IPS-15b (cell line): ENCODE measurements at regions not wholly inside any gene's neighbourhood (a gene's known extent, or its start where the extent isn't known, plus 50 kb on each side); places are given as distances from the start of the nearest gene placed in this dataset.
"Not testable (repeated sequence)": the region's sequence is repeated elsewhere in the genome, so short reads cannot be mapped to it uniquely, and the experiment has no call there.

Source experiments
- H3K27me3 ChIP-seq: one replicate; pipeline ENCODE4 v1.6.1; 2013; ENCODE audit warnings: low read length; ENCODE audit not compliant: control insufficient read depth, insufficient read depth
- H3K36me3 ChIP-seq: one replicate; pipeline ENCODE4 v1.6.1; 2013; ENCODE audit warnings: low read length; ENCODE audit not compliant: control insufficient read depth, insufficient read depth
- H3K4me1 ChIP-seq: one replicate; pipeline ENCODE4 v1.6.1; 2013; ENCODE audit warnings: mild to moderate bottlenecking, low read length; ENCODE audit not compliant: control insufficient read depth, insufficient read depth
- H3K4me3 ChIP-seq: one replicate; pipeline ENCODE4 v1.5.1; 2013; ENCODE audit warnings: low read depth, low read length
- H3K9ac ChIP-seq: one replicate; pipeline ENCODE4 v1.6.1; 2013; ENCODE audit warnings: low read depth, mild to moderate bottlenecking, low read length
- H3K9me3 ChIP-seq: one replicate; pipeline ENCODE4 v1.6.1; 2013; ENCODE audit warnings: mild to moderate bottlenecking, low read length; ENCODE audit not compliant: control insufficient read depth, insufficient read depth

DNA sequence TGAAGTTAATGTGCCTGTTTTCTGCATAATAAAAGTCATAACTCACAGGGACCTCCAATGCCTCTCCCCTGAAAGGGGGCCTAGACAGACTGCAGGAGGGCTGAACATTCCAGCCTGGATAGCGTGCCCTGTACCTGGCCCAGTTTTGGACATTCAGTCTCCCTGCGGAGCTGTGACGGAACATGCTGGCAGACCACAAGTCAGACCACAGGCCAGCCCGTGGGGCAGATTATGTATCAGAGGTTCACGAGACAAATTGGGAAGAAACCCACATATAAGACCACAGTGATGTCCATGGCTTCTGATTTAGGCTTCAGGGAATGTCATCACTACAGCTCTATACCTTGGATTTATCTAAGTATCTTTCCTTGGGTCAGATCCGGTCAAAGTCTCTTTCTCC is 151.5 kb upstream of the POU3F1 start:
- Histone ChIP-seq H3K9ac (no peak overlapping the region), H3K4me1 (no peaks in the 10 kb centered on the region), H3K4me3 (no peak overlapping the region), H3K27me3 (no peaks in the 10 kb centered on the region), H3K36me3 (no peaks in the 10 kb centered on the region), H3K9me3 (no peaks in the 10 kb centered on the region)

DNA sequence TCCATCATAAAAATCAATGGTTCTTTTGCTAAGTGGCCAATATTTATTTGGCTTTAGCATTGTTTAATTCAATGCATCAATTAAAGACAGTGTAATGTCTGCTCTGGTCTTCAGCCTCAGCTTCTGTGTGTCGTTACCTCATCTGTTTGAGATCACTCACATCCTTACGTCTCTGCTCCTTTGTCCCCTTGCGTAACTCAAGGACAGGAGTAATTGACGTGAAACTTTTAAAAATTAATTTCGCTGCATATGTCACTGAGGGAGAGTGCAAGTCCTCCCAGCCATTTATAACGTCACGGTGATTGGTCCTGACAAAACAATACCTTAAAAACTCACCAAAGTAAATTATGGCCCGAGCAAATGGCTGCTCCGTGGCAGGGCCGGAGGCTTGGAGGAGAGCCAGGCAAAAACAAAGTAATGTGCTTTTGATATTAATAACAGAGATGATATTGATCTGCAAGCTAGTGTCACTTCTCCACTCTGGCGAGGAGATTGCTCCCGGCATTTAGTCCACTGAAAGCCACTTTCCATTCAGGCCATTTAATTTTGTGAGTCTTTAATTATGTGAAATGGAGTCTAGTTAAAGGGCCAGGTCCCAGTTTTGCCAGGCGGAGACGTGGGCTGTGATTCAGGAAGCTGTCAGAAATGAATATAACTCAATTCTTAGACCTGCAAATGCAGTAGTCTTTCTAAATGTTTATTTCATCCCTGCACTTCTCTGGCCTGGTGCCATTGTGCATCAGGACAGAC is 150.9 kb upstream of the POU3F1 start:
- Histone ChIP-seq H3K4me1 (no peaks in the 10 kb centered on the region), H3K9ac (no peak overlapping the region), H3K27me3 (no peaks in the 10 kb centered on the region), H3K4me3 (no peak overlapping the region), H3K36me3 (no peaks in the 10 kb centered on the region), H3K9me3 (no peaks in the 10 kb centered on the region)

DNA sequence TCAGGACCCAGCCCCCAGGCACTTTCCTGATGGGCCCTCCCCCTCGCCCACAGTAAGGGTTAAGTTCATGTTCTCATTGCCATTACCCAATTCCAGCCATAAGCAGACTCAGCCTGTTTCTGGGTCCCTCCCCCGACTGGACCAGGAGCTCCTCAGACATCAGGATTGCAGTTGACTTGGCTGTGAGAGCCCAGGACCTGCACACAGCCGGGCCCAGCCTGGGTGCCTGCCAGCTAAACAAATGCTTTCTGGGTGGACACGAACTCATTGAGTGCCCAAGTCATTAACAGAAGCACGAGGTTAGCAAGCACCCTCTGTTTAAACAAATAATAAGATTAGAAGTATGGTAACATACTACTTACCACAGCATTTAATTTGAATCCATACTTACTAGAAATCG is 147.9 kb upstream of the POU3F1 start:
- H3K27me3 ChIP-seq, result no peaks in the 10 kb centered on the region
- no peak overlapping the region for H3K9ac ChIP-seq
- H3K36me3 ChIP-seq, result no peaks in the 10 kb centered on the region
- no peak overlapping the region for H3K4me3 ChIP-seq
- no peaks in the 10 kb centered on the region for H3K9me3 ChIP-seq
- no peaks in the 10 kb centered on the region for H3K4me1 ChIP-seq

DNA sequence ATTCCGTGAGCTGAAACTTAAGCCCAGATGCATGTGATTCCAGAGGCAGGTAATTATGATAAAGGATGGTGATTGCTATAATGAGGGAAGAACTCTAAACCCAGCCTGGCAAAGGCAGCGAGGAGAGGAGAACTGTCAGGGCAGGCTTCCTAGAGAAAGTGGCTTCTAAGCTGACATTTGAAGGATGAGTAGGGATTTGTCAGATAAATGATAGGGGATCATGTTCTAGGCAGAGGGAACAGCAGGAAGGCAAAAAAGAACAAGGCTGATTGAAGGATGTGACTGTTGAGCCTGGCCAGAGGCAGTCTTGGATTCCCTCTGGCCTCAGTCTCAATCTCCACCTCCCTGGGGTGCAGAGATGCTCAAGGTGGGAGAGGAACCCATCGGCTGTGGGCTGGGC is 146.4 kb upstream of the POU3F1 start:
- Histone ChIP-seq H3K9ac (no peak overlapping the region), H3K27me3 (no peaks in the 10 kb centered on the region), H3K4me3 (no peak overlapping the region), H3K36me3 (no peaks in the 10 kb centered on the region), H3K9me3 (no peaks in the 10 kb centered on the region), H3K4me1 (no peaks in the 10 kb centered on the region)

DNA sequence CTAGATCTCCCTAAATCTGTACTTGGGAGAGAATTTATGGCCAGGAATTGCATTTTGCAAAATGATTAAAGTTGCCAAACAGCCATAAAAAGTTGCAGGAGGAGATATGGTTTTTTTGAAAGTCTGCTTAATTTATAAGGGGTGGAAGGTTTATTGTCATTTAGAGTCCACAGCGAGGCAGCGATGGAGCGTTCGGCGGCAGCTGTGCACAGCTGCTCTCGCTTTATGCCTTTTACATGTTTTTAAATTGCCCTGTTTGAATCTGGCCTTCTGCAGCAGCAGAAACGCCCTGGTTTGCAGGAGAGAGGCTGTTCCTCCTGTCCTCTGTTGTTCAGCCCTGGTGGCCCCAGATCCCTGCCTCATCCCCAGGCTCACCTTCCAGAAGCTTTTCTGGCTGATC is 144.9 kb upstream of the POU3F1 start:
- Histone ChIP-seq H3K9ac (no peak overlapping the region), H3K36me3 (no peaks in the 10 kb centered on the region), H3K4me3 (no peak overlapping the region), H3K27me3 (no peaks in the 10 kb centered on the region), H3K9me3 (no peaks in the 10 kb centered on the region), H3K4me1 (no peaks in the 10 kb centered on the region)

DNA sequence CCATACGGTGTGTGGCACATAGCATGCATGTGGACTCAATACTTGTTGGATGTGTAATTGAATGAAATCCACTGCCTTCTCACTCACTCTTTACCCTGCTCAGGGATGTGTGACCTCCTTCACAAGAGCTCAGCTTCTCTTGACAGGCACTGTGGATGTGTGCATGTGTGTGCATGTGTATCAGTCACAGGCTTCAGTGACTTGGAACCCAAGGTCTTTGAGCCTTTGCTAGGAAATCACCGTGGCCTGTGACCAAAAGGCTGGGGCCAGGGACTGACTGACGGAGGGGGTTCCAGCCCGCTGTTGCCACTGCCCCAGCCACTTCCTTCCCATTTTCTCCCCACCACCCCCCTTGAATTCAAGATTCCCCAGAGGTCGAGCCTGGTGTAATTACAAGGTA is 144.4 kb upstream of the POU3F1 start:
- Histone ChIP-seq H3K9me3 (no peaks in the 10 kb centered on the region), H3K36me3 (no peaks in the 10 kb centered on the region), H3K27me3 (no peaks in the 10 kb centered on the region), H3K4me3 (no peak overlapping the region), H3K9ac (no peak overlapping the region), H3K4me1 (no peaks in the 10 kb centered on the region)

DNA sequence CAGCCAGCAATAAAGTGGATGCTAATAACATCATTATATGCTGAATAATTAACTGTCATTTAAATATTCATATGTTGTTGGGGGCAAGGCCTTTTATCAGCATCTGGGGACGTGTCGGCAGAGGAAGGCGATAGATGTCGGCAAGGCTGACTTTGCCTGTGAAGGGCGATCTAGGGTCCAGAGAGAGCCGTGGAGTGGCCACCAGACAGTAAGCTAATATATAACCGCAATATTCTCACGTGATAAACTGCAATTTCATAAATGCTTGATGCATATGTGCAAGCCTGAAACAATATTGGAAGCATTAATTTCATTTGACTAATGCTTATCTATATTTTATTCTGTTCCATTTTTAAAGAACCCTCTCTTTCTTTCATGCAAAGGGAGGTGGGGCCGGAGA is 141.0 kb upstream of the POU3F1 start:
- Histone ChIP-seq H3K4me3 (no peak overlapping the region), H3K4me1 (peaks cover 8% of the 10 kb centered on the region), H3K27me3 (no peaks in the 10 kb centered on the region), H3K9me3 (no peaks in the 10 kb centered on the region), H3K9ac (no peak overlapping the region), H3K36me3 (no peaks in the 10 kb centered on the region)

DNA sequence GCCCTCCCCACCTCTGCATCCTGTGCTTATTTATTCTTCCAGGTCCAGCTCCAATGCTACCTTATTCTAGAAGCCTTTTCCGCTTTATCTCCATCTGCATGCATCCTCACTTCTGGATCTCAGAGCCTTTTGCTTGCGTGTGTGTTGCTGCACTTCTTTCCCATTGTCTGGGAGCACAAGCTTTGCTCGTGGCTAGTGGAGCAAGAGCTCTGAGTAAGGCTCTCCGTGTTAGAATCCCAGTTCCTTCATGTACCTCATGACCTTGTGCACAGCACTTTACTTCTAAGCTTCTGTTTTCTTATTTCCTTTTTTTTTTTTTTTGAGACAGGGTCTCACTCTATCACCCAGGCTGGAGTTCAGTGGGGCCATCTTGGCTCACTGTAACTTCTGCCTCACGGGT is 140.0 kb upstream of the POU3F1 start:
- Histone ChIP-seq H3K27me3 (no peaks in the 10 kb centered on the region), H3K9me3 (no peaks in the 10 kb centered on the region), H3K36me3 (no peaks in the 10 kb centered on the region)

DNA sequence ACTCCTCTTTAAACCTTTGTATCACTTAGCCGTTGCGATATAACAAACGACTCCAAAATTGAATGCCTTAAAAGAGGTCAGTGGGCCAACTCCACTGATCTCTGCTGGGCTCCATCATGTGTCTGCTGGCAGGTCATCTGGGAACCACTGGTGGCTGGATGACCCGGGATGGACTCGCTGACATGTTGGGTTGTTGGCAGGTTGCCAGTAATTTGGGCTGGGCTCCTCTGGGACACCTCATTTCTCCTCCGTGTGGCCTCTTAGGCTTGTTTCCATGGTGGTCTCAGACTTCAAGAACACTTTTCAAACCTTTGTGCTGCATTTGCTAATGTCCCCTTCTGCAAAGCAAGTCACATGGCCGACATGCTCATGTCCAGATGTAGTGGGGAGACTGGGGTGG is 139.3 kb upstream of the POU3F1 start:
- no peak overlapping the region for H3K9ac ChIP-seq
- H3K9me3 ChIP-seq, result no peaks in the 10 kb centered on the region
- no peaks in the 10 kb centered on the region for H3K36me3 ChIP-seq
- no peaks in the 10 kb centered on the region for H3K27me3 ChIP-seq
- H3K4me3 ChIP-seq, result no peak overlapping the region
- peaks cover 10% of the 10 kb centered on the region for H3K4me1 ChIP-seq

More for the DNA sequence above, 140.0 kb upstream of the POU3F1 start:
- no peak overlapping the region for H3K4me3 ChIP-seq
- H3K9ac ChIP-seq, result no peak overlapping the region
- H3K4me1 ChIP-seq, result peaks cover 10% of the 10 kb centered on the region

DNA sequence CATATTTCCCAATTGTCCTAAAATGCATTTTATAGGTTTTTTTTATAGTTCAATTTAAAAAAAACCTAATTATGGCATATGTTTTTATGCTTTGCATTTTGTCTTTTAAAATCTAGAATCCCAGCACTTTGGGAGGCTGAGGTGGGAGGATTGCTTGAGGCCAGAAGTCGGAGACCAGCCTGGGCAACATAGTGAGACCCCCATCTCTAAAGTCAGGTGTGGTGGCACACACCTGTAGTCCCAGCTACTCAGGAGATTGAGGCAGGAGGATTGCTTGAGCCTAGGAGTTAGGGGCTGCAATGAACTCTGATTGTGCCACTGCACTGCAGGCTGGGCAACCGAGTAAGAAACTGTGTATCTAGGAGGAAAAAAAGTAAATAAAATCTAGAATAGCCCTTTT is 137.2 kb upstream of the POU3F1 start:
- H3K4me1 ChIP-seq, result peaks cover 10% of the 10 kb centered on the region
- no peak overlapping the region for H3K9ac ChIP-seq
- H3K36me3 ChIP-seq, result no peaks in the 10 kb centered on the region
- no peak overlapping the region for H3K4me3 ChIP-seq
- H3K9me3 ChIP-seq, result no peaks in the 10 kb centered on the region
- H3K27me3 ChIP-seq, result no peaks in the 10 kb centered on the region

DNA sequence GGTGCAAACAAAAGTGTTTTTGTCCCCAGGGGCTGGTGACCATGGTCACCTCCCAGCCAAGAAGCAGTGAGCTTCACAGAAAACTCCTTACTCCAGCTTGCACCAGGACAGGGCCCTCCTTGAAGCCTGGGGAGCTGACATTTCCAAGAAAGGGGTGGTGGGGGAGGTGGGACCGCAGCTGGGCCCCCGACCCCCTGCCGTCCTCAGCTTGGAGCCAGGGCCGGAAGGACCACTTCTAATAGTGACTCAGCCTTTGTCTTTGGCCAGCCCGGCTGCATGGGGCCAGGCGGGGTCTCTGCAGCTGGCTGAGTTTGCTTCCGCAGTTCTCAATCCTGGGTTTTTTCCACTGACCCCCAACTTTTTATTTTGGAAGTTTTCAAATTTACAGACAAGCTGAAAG is 136.5 kb upstream of the POU3F1 start:
- H3K27me3 ChIP-seq, result no peaks in the 10 kb centered on the region
- H3K4me3 ChIP-seq, result no peak overlapping the region
- no peaks in the 10 kb centered on the region for H3K9me3 ChIP-seq
- no peak overlapping the region for H3K9ac ChIP-seq
- peaks cover 10% of the 10 kb centered on the region for H3K4me1 ChIP-seq
- H3K36me3 ChIP-seq, result no peaks in the 10 kb centered on the region

DNA sequence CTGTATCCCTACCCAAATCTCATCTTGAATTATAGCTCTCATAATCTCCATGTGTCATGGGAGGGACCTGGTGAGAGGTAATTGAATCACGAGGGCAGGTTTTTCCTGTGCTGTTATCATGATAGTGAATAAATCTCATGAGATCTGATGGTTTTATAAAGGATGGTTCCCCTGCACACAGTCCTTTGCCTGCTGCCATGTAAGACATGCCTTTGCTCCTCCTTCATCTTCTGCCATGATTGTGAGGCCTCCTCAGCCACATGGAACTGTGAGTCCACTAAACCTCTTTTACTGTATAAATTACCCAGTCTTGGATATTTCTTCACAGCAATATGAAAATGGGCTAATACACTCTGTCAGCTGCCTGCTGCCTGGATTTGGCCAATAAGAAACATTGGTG is 133.8 kb upstream of the POU3F1 start:
- H3K4me3 ChIP-seq, H3K27me3 ChIP-seq: not testable (repeated sequence)

More for the DNA sequence above, 133.8 kb upstream of the POU3F1 start:
- not testable (repeated sequence) for H3K9ac ChIP-seq, H3K36me3 ChIP-seq, H3K9me3 ChIP-seq
- peaks cover 10% of the 10 kb centered on the region for H3K4me1 ChIP-seq
